ENCODE measurements at regions not wholly inside any gene's neighbourhood (a gene's known extent, or its start where the extent isn't known, plus 50 kb on each side); places are given as distances from the start of the nearest gene placed in this dataset.

- DNase-seq (ENCODE audit: extremely low read depth in 1 of 11, low read depth in 9 of 11, low spot score in 4 of 11), result no peak
These were observed 440.4 kb downstream of the SPRY1 start for GRCh38 chr4:123836851-123837595.

- no peak for DNase-seq (ENCODE audit: extremely low read depth in 1 of 11, low read depth in 9 of 11, low spot score in 4 of 11)
These were observed 441.9 kb downstream of the SPRY1 start for GRCh38 chr4:123838474-123838873.

GRCh38 chr4:123840197-123840596, 443.6 kb downstream of the SPRY1 start:
- no peak for DNase-seq (ENCODE audit: extremely low read depth in 1 of 11, low read depth in 9 of 11, low spot score in 4 of 11)

GRCh38 chr4:123841447-123842121, 445.0 kb downstream of the SPRY1 start:
- no peak for DNase-seq (ENCODE audit: extremely low read depth in 1 of 11, low read depth in 9 of 11, low spot score in 4 of 11)

GRCh38 chr4:123843137-123843536, 446.5 kb downstream of the SPRY1 start:
- DNase-seq (ENCODE audit: extremely low read depth in 1 of 11, low read depth in 9 of 11, low spot score in 4 of 11), result no peak

- DNase-seq (ENCODE audit: extremely low read depth in 1 of 11, low read depth in 9 of 11, low spot score in 4 of 11), result no peak
These were observed 447.8 kb downstream of the SPRY1 start for GRCh38 chr4:123844374-123844773.

GRCh38 chr4:123846092-123846491, 449.5 kb downstream of the SPRY1 start:
- no peak for DNase-seq (ENCODE audit: extremely low read depth in 1 of 11, low read depth in 9 of 11, low spot score in 4 of 11)

GRCh38 chr4:123846561-123846960, 450.0 kb downstream of the SPRY1 start:
- DNase-seq (ENCODE audit: extremely low read depth in 1 of 11, low read depth in 9 of 11, low spot score in 4 of 11), result no peak

GRCh38 chr4:123848606-123849005, 452.0 kb downstream of the SPRY1 start:
- no peak for DNase-seq (ENCODE audit: extremely low read depth in 1 of 11, low read depth in 9 of 11, low spot score in 4 of 11)

- DNase-seq (ENCODE audit: extremely low read depth in 1 of 11, low read depth in 9 of 11, low spot score in 4 of 11), result no peak
These were observed 452.9 kb downstream of the SPRY1 start for GRCh38 chr4:123849495-123849894.

- no peak for DNase-seq (ENCODE audit: extremely low read depth in 1 of 11, low read depth in 9 of 11, low spot score in 4 of 11)
These were observed 454.9 kb downstream of the SPRY1 start for GRCh38 chr4:123851521-123851920.

GRCh38 chr4:123853651-123854050, 457.1 kb downstream of the SPRY1 start:
- DNase-seq (ENCODE audit: extremely low read depth in 1 of 11, low read depth in 9 of 11, low spot score in 4 of 11), result no peak

- no peak for DNase-seq (ENCODE audit: extremely low read depth in 1 of 11, low read depth in 9 of 11, low spot score in 4 of 11)
These were observed 460.3 kb downstream of the SPRY1 start for GRCh38 chr4:123856689-123857545.

GRCh38 chr4:123858465-123858864, 461.9 kb downstream of the SPRY1 start:
- DNase-seq (ENCODE audit: extremely low read depth in 1 of 11, low read depth in 9 of 11, low spot score in 4 of 11), result no peak

GRCh38 chr4:123862812-123863211, 466.2 kb downstream of the SPRY1 start:
- no peak for DNase-seq (ENCODE audit: extremely low read depth in 1 of 11, low read depth in 9 of 11, low spot score in 4 of 11)

GRCh38 chr4:123866796-123867195, 470.2 kb downstream of the SPRY1 start:
- no peak for DNase-seq (ENCODE audit: extremely low read depth in 1 of 11, low read depth in 9 of 11, low spot score in 4 of 11)

GRCh38 chr4:123867910-123868587, 471.5 kb downstream of the SPRY1 start:
- DNase-seq (ENCODE audit: extremely low read depth in 1 of 11, low read depth in 9 of 11, low spot score in 4 of 11), result no peak

GRCh38 chr4:123869286-123870215, 473.0 kb downstream of the SPRY1 start:
- peak in 5 of 11 donors; percentile 33 to 78 (median 64) for DNase-seq (ENCODE audit: extremely low read depth in 1 of 11, low read depth in 9 of 11, low spot score in 4 of 11)

Measured in renal cortex interstitium (tissue), 11 donors.